Ammon's horn (tissue), 1 donor: ENCODE measurements at regions not wholly inside any gene's neighbourhood (a gene's known extent, or its start where the extent isn't known, plus 50 kb on each side); places are given as distances from the start of the nearest gene placed in this dataset.
"Not testable (repeated sequence)": the region's sequence is repeated elsewhere in the genome, so short reads cannot be mapped to it uniquely, and the experiment has no call there.

Source experiments
- DNase-seq: peaks from one replicate; pipeline ENCODE4 v3.0.0-alpha.2; 2016; ENCODE audit warnings: low spot score

DNA sequence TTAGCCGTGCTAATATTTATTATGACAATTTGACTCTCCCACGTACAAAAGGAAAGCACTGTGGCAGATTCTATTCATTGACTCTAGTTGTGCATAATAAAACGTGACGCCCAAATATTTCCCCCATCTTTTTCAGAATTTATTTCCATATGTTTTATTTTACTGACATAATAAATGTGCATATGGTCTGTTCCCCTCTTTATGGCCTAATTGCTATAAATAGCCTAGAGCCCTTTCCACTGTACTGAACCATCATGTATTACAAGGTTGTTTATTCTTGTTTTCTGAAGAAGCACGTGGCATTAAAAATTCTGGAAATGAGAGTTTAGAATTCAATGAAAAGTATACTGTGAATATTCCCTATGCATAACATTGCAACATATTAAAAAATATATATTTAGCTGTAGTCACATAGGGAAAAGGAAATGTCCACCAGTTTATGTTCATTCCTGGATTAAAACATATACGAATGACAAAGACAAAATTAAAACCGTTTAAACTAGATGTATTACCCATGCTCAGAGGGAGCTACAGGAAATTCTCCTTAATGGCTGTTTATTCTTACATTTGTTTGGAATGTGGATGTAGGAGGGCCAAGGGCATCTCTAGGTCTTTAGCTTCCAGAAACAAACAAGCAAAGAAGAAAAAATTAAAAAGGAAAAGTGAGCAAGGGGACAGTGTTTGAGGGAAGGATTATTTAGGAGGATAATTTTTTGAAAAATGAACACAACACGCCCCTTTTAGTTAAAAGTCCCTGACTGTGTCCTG lies 122.1 kb upstream of the MMADHC start:
- no peak for DNase-seq

DNA sequence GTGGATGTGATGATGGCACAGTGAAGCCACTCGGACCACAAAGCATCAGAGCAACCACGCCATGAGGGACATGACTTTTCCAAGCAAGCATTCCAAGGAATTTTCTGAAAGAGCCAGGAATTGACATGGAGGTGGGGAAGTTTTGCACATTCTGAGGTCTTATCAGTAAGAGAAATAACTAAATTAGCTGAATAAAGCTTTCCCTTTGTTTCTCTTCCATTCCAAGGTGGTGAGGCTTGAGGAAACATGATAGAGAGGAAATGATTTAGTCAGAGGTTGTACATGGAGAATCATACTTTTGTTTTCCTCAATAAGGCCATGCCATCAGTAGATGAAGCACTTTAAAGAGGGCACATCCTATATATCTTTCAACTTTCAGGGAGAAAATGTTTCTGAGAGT lies 115.7 kb upstream of the MMADHC start:
- DNase-seq: no peak

DNA sequence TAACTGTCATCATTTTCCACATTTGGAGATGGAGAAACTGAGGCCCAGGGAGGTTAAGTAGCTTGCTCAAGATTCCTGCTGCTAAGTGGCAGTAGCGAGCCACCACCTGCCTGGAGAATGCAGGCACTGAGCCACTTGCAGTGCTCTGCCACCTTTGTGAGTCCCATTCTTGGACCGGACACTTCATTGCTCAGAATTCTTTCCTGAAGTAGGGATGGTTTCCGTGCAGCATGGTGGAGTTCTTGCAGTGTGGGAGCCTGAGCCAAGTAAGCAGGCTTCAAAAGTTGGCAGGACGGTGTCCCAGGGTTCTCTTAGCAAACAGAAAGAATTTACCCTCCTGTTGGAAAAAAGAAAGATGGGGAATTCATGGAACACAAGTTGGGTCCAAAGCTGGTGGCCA lies 115.0 kb upstream of the MMADHC start:
- peak; percentile 7 for DNase-seq

DNA sequence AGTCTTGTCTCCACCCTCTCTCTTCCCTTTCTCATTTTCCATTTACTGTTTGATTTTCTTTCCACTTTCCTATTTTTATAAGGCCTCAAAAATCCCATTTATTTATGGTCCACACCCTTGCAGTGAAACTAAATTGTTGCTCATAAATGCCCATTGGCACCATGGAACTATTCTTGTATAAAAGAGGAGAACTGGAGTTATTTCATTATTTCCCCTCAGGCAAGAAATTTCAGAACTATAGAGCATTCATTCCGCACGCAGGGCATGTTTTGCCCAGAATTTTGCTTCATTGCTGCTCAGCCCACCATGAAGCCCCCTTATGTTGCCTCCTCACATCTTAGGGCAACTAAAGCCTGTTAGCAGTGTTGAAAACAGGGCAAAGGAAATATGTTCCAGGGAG lies 113.7 kb upstream of the MMADHC start:
- DNase-seq: no peak

DNA sequence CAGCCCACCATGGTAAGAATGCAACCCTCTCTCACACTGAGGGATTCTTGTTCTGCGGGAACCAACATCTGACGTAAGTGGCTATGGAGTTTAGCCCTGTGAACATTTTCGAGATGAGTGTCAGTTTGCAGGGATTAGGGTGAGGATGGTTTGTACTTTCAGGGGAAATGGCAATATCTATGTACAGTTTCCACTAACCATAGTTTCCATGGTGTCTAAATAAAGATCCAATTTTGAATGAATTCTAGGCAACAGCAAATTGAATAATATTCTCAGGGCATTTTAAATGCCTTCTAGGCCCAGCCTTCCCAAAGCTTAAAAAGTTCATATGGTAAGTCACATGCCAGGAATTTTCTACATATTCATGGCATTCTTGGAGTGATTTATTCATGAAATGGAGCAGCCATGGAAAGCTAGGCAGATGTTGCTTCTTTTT lies 105.4 kb upstream of the MMADHC start:
- DNase-seq: no peak

DNA sequence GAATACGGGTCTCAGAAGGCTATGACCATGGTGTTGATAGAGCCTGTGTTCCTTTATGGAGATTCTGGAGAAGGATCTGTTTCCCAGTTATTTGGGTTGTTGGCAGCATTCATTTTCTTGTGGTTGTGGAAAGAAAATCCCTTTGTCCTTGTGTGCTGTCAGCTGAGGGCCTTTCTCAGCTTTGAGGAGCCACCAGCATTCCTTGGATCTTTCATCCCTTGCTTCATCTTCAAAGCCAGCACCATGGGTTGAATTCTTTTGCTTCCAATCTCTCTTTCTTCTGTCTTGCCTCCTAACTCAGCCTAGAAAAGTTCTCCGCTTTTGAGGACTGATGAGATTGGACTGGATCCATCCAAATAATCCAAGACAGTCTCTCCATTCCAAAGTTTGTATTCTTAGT lies 103.2 kb upstream of the MMADHC start:
- DNase-seq: no peak

DNA sequence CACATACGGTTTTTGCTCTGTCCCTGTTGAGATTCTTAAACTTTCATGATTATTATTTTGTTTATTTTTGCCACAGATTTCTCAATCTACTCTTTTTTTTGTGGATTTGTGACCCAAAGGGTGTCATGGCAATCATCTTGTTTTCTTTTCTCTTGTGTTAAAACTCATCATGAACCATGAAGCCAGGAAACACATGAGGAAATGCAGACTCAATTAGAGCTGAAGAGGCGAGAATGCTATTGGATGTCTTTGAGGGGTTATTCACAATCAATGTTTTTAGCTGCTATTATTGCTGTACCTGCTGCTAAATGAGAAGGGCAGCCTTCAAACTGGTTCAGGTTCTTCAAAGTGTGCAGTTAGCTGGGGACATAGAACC lies 99.5 kb upstream of the MMADHC start:
- no peak for DNase-seq

DNA sequence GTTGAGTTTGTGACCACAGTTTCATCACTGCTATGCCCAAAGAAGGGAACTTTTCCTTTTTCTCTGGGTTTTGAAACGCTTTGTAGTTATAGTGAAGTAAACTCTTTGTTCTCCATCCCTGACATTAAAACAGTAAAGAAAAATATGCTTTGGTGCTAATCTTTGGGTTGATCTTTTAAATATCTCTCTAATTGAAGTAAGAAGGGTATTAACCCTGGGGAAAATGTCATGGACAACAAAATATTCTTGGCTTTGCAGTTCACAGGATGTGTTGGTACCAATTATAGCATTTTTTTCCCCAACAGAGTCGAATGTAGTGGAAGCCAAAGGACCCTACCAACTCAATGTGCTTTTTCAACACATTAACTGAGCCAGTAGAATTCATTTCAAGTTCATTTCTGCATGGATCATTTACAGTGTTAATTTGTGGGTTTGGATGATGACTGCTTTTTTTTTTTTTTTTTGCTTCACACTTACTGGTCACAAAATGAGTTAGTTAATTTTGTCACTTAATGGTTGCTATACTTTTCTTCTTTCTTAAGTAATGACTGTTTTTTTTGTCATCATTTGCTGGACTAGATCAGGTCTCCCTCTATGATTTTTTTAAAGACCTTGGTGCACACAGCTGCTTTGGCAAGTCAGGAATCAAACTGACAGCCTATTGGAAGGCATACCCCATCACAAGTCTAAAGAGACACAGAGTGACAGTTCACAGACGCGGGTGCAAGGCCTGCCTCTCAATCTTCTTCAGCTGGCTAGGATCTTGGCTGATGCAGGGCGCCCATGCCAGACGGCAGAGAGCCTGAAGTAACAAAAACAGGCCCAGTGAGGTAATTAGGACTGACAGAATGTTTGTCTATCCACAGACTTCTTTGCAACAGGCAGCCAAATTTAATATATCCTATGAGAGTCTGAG lies 98.8 kb upstream of the MMADHC start:
- no peak for DNase-seq

DNA sequence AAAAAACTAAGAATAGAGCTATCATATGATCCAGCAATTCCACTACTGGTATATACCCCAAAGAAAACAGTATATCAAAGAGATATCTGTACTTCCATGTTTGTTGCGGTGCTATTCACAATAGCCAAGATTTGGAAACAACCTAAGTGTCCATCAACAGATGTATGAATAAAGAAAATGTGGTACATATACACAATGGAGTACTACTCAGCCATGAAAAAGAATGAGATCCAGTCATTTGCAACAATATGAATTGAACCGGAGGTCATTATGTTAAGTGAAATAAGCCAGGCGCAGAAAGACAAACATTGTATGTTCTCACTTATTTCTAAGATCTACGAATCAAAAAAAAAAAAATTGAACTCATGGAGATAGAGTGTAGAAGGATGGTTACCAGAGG lies 97.8 kb upstream of the MMADHC start:
- DNase-seq: not testable (repeated sequence)

DNA sequence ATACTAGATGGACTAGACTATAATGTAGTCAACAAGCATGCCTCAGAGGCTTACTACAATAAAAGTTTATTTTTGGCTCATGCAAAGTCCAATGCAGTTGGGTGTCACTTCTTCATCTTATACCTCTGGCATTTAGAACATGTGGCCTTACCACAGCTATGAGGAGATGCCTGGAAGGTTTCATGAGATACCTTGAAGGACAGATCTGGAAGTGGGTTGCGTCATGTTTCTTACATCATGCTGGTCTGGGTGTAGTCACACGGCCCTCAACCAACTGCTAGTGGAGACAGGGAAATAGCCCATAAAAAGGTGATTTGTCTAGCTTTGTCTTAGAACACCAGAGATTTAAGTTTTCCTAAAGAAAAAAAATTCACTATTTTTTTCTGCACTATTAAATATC lies 91.7 kb upstream of the MMADHC start:
- no peak for DNase-seq

DNA sequence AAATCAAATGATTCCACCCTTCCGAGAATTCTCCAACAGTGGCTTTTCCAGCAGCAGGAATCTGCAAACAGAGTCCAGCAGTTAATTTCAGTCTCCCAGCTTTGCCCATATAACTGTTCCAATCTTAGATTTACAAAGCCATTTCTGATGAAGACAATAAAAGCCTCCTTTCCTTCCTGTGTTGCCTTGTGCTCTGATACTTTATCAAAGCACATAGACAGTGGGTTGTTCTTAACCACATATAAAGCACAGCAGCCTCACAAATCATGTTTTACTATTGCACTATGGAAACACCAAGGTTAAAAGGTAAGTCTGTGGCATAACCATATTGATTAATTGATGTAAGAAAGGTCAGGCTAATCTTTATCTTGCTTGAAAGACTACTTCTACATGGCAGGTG lies 89.8 kb upstream of the MMADHC start:
- DNase-seq: no peak

DNA sequence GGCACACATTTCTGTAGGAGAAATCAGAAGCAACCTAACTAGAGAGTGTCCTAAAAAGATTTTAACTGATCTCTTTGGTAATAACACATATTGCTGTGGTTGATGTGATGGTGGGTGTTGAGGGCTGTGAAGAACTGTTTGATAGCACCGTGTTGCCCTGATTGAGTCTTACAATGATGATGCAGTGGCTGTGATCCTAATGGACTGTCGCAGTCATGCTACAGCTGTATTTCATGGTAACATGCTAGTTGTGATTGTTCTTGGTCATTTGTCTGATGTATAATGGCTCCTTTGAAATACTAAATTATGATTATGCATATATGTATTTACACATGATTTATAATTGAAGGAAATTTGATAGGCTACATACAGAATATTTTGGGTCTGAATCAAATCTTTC lies 82.5 kb upstream of the MMADHC start:
- no peak for DNase-seq

DNA sequence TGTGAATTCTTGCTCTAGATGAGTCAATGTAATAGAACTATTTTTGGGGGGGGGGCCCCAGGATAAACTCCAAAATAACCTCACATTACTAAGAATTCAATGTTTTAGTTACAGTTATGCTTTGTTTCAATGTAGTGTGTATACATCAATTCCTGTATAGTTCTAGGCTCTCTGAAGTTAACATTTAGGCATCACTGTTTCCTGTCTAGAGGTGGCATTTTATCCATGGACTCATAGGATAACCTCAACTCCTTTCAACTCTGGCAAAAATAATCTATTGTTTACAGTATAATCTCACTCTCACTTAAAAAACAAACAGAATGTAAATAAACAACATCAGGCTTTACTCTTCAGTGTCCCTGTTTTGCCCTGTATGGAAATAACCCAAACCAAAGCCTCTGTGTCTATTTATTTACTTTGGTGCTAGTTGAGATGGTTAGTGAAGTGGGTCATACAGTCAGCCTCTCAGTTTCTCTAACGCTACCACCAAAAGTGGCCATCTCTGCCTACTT lies 79.3 kb upstream of the MMADHC start:
- no peak for DNase-seq

DNA sequence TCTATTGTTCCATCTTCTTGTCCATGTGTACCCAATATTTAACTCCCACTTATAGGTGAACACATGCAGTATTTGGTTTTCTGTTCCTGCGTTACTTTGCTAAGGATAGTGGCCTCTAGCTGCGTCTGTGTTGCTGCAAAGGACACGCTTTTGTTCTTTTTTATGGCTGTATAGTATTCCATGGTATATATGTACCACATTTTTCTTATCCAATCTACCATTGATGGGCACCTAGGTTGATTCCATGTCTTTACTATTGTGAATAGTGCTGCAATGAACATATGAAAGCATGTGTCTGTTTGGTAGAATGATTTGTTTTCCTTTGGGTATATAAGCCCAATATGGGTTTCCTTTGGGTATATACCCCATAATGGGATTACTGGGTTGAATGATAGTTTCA lies 77.3 kb upstream of the MMADHC start:
- no peak for DNase-seq

DNA sequence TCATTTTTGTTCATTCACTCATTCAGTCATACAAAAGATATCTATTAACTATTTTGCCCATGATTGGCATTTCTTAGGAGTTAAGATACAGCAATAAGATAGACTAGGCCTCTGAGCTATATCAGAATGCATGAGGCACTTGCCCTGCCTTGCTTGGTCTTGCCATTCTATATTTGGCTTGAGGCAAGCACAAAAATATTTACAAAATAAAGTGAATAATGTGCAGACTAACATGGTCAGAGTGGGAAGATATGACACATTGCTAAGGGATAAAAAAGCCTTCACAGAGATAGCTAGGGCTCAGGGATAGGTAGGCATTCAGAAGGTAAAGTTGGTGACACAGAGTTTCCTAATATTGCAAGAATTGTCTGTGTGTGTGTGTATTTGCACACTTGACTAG lies 75.0 kb upstream of the MMADHC start:
- DNase-seq: no peak

DNA sequence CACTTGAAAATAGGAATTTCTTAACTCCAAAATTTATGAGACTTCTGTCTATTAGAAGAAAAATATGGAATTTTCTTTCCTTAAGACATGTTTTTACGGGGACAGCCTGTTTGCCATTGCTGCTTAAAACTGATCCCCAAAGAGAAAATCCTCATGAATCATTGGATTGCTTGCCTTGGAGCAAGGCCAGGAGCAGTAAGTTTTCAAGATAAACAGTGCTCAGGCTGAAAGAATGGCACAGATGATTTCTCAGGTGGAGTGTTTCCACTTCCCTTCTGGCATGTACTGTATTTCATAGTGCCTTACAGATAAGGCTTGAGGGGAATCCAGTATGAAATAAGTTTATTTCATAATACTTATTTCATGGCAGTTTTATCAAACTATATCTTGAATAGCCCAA lies 74.3 kb upstream of the MMADHC start:
- no peak for DNase-seq

DNA sequence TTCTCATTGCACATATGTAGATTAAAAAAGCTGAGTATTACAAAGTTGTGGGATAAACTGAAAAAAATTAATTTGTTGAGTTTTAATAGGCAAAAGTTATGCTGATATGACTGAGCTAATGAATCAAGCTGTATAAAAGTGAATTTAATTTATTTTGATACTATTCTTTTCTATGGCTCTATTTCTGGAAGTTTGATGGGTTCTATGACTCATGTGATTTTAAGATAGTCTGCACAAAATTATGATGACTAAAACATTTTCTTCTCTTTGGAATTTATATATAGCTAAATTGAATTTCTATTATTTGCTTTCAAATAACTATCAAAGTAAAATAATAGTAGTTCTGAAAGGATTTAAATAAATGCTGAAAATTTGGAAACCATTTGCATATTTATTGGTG lies 71.0 kb upstream of the MMADHC start:
- no peak for DNase-seq

DNA sequence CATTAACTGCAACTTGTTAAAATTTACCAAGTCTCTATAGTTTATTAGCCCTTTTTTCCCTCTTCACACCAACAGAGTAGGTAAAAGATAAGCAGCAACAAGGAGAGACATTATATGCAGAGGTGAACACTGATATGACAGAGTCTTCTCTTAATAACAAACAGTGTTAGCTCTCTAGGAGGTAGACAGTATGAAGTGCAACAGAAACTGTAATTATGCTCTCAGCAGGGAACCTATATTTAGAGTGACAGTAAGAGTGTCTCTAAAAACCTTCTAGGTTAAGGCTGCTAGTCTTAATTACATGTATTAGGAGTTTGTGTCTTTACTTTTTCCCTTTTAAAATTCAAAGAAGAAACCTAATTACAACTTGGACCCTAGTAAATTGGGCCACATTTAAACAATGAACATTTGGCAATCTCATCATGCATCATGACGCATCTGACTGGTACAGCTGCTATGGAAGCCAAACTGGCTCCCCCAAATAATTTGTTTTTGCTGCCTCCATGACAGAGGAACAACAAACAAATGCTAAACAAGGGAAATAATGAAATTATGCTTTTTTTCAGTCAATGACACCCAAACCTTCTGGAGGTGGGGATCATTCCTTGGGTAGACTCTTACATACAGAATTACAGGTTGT lies 69.9 kb upstream of the MMADHC start:
- DNase-seq: peak; percentile 8

DNA sequence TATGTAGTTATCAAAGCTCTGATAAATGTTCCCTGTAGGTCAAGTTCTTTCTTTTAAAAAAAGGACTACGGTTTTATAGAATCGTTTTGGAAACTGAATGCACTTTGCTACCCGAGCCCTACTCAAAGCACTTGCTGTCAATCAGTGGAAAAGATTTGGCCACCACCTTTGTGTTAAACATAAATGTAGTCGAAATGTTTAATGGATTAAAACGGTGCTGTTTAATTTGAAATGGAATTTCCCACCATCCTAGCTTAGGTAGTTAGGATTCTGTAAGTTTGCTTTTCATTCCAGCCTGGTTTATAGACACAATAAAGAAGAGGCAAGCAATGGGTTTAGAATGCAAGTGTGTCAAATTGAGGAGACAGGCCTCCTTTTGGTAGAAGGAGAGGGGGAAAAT lies 69.4 kb upstream of the MMADHC start:
- no peak for DNase-seq

DNA sequence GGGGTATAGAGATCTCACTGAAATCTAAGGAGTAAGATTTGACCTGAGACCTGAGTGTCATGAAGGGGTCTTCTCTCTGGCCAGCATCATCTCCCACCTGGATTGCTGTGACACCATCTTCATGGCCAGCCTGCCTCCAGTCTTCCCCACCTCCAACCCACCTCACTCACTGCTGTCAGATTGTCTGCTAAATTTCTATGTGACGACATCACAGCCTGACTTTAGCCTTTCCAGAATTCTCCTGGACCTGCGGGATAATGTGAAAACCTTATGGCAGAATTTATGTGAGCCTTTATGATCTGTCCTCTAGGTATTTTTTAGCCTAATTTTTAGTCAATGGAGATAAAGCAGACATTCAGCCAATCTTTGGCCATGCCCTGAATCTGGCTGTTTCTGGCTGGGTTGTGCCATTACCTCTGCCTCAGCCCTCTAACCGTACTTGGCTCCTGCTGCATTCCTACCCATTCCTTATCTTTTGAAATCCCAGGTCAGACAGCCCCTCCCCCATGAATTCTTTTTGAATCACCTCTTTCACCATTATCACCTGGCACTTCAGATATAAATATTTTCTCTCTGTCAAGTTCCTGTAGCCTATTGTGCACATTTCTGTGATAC lies 66.4 kb upstream of the MMADHC start:
- DNase-seq: no peak

DNA sequence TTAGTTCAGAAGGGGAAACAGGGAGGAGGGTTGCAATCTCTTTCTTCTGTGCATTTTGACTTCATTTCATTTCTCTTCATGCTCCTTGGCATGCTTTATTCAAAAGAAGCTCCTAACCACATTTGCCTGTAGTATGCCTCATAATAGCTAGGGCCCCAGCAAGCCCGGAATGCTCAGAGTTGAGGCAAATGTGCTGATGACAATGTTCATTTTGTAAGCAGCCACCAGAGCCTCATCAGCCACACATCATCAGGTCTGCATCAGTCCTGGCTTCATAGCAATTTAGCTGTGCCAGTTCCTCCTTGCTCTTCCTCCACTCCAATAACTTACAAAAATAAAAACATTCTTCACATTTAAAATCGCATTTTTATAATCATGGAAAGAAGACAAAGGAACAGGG lies 65.4 kb upstream of the MMADHC start:
- DNase-seq: no peak

DNA sequence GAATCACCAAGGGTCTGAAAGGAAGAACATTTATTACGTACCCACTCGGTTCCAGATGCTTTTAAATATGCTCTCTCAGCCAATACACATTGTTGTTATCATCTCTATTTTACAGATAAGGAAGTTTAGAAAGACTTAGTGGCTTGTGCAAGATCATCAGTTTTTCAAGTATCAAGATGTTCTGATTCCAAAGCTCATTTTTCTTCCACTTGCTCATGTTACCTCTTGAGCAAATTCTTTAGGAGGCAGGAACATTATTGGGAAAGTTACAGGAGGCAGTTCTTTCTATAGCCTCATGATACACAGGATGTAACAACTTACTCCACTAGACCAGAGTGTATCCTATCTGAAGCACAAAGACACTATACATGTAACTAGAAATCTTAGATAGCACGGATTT lies 65.0 kb upstream of the MMADHC start:
- DNase-seq: no peak
